HG02571 (cell line): ENCODE measurements at regions not wholly inside any gene's neighbourhood (a gene's known extent, or its start where the extent isn't known, plus 50 kb on each side); places are given as distances from the start of the nearest gene placed in this dataset.

Source experiments
- ATAC-seq: cut with Tn5 transposase; IDR thresholded peaks from one replicate; pipeline ENCODE4 v1.9.1; 2021; ENCODE audit warnings: mild to moderate bottlenecking, moderate library complexity; ENCODE audit not compliant: unreplicated experiment

DNA sequence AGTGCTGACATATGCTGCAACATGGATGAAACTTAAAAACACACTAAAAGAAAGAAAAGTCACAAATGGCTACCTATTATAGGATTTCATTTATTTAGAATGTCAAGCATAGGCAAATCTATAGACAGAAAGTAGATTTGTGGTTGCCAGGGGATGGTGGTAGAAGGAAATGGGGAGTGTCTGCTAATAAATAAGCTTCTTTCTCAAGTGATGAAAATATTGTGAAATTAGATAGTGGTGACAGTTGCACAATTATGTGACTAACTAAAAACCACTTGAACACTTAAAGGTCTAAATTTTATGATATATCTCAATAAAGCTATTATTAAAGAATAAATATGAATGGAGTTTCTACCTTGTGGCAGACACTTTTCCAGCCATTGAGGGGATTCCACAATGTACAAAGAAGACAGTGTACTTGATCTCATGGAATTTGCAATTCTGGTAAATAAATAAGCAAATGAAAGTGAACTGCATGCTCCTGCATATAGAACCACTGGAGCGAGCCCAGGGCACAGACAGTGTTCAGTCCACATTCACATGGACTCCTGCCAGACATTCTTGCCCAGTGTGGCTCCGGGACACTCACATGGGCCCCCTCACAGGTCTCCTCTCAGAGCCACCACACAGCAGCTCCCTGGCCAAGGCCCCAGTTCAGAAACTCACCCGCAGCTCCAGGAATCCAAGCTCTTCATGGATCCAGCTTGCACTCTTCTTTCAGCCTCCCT is 107.1 kb upstream of the ARID2 start:
- ATAC-seq: no peak

DNA sequence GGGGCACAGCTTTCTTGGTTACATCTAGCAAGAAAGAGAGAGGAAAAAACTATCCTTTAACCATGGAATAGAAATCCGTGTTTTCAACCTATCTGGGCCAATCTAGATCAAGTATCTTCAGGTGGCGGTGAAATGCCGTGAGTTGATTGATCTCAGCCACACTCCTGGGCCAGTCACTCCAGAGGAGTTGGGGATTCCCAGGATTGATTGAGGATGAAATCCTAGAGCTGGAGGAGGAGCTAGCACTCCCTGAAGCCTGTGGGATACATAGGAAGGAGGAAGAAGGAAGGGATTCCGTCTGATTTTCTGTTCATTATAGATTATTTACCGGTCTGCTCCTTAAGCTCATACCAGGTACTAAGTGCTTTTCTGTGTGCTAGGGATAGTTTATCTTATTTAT is 106.3 kb upstream of the ARID2 start:
- no peak for ATAC-seq

- ATAC-seq: no peak
These were observed 105.6 kb upstream of the ARID2 start for GRCh38 chr12:45623940-45624339.

GRCh38 chr12:45626965-45627364 is 102.5 kb upstream of the ARID2 start:
- ATAC-seq: no peak

- no peak for ATAC-seq
These were observed 102.0 kb upstream of the ARID2 start for GRCh38 chr12:45627407-45628069.

DNA sequence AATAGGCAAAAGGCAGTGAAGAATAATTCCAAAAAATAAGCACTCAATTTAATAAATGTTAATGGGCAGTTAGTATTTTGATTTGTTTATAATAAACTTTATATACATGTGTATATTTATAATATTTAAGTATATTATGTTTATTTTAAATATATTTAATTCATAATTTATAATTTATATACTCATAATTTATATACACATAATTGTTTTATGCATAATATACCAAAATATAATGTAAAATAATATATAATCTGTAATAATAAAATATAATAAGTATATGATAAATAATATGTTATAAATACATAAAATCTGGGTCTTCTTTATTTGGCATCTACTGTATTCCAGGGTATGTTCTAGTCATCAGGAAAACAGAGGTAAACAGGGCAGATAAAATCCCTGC is 100.2 kb upstream of the ARID2 start:
- no peak for ATAC-seq

GRCh38 chr12:45633733-45634132 is 95.8 kb upstream of the ARID2 start:
- ATAC-seq: no peak

DNA sequence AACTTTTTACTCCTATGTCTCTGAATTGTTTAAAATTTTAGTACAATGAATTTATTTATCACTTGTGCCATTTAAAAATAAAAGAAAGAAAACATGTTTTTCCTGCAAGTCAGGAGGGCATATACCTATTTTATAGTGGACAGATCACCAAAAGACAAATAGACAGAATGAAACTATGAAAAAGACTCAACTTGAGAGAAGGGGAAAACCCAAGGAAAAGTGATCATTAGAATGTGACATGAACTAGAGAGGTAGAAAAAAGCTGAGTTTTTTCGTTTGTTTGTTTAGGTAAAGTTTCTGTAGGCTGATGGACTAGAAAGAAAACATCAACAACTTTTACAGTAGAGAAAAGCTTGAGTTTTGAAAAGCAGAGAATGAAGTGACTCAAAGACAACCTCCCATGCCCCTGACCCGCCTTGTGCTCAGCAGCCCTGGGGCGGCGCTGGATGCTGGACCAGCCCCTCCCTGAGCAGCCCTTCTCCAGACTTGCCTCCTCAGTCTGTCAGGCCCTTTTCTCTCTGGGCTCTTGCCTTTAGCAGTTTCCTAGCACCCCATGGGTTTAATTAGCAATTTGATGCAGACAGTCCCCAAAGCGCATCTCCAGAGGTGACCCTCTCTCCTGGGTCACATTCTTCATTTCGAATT is 95.1 kb upstream of the ARID2 start:
- ATAC-seq: no peak

DNA sequence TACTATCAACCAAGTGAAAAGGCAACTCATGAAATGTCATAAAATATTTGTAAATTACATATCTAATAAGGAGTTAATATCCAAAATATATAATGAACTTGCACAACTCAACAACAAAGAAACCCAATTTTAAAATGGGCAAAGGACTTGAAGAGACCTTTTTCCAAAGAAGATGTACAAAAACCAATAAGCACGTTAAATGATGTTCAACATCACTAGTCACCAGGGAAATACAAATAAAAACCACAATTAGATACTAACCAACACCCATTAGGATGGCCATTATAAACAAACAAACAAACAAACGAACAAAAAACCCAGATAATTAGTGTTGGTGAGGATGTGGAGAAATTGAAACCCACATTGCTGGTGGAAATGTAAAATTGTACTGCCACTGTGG is 92.3 kb upstream of the ARID2 start:
- no peak for ATAC-seq

DNA sequence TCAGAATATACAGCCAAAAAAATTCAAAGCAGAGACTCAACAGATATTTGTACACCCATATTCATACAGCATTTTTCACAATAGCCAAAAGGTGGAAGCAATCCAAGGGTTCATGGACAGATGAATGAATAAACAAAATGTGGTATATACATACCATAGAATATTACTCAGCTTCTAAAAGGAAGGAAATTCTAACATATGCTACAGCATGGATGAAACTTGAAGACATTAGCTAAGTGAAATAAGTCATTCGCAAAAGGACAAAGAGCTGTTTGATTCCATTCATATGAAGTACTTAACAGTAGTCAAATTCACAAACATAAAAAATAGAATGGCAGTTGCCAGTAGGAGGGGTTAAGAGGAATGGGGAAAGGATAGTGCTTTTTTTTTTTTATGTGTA is 91.8 kb upstream of the ARID2 start:
- no peak for ATAC-seq

GRCh38 chr12:45638386-45638785 is 91.1 kb upstream of the ARID2 start:
- ATAC-seq: no peak

- no peak for ATAC-seq
These were observed 85.0 kb upstream of the ARID2 start for GRCh38 chr12:45644541-45644940.

DNA sequence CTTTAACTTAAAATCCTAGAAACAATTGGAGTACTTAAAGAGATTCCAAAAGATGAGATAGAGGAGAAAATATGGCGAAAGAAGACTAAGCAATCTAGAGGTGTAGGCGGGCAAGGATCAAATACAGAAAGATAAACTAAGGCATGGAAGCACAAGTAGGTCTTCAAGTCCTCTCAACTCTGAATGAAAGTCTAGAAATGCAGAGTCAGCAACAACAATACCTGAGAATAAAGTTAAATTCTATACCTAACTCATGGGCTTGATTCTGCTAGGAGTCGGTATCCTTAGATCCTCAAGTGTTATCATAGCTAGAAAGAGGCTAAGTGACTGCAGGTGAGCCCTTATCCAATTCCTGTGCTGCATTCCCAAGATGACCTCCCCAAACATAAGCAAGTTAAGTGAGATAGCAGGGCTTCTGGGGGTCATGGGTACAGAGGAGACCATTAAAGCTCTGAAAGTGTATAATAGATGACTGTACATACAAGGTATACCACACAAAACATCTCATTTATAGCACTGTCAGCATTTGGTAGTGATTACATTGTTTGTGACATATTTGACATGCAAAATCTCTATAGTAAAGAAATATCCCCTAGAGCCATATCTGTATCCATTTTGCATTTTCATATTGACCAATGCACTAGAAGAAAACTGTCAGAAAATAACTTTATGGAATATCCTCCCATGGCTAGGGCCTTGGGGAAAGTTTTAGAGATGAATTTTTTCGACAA is 82.5 kb upstream of the ARID2 start:
- no peak for ATAC-seq

DNA sequence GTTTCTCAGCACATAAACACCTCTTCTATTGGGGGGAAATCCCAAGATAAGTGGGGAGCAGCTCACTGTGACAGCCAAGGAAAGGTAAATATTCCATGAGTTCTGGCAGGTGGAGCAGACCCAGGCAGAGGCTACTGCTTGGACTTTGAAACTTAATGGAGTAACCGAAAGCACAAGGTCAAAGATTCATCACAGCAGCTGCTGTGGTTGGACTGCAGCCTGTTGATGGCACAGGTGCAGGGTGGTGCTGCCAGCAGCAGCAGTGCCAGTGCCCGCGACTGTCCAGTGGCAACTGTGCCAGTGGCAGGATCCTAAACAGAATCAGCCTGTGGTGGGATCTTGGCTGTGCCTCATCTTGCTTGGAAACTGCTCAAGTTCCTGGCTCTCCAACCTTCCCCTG is 81.4 kb upstream of the ARID2 start:
- no peak for ATAC-seq

DNA sequence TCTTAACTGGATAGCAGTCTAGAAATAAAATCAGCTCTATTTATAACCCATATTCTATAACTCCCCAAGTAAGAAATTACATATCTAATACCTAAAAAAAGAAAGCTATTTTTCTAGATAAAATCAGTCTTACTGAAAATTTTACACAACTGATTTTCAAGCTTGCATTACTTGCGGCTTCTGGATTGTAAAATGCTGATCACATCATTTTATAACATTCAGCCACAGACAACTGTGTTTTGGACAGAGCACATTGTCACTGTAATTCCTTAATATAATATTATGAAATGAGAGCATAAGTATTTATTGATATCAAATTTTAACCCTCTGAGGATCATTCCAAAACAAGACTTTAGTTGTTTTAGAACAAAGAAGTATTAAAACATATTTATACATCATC is 78.5 kb upstream of the ARID2 start:
- ATAC-seq: no peak

GRCh38 chr12:45654002-45654665 is 75.4 kb upstream of the ARID2 start:
- no peak for ATAC-seq

GRCh38 chr12:45655186-45655585 is 74.3 kb upstream of the ARID2 start:
- ATAC-seq: no peak

GRCh38 chr12:45655743-45656142 is 73.8 kb upstream of the ARID2 start:
- no peak for ATAC-seq

DNA sequence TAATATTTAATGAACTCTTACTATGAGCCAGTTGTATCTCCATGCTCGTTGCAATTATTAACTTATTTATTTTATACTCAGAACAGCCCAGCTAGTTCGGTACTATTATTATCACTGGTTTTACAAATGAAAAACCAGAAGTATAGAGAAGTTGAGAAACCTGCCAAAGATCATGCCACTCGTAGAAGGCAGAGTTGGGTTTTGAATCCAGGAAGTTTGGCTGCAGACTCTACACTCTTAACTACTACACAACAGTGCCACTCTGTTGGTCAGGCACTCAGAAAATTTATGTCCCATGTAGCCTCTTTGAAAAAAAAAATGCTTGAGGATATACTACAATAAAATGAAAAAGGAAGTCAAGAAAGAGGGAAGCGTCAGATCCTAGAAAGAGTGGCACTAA is 71.5 kb upstream of the ARID2 start:
- ATAC-seq: no peak

DNA sequence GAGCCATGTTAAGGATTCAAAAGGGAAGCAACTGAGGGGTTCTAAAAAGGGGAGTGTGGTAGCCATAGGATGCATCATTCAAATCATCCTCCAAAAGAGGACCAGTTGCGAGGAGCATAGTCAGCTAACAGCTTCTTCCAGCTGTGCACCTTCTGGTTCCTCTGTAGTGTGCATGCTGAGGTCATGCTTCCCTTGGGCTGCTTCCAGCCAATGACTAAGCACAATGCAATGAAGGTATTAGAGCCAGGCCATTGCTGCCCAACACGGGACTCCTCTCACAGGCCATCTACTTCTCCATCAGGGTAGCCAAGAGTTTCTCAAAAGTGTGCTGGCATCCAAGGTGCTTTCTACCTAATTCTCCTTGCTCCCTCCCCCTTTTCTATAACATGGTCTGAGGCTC is 69.2 kb upstream of the ARID2 start:
- no peak for ATAC-seq

GRCh38 chr12:45663455-45663854 is 66.1 kb upstream of the ARID2 start:
- ATAC-seq: no peak
